K562 (cell line): ENCODE measurements at regions not wholly inside any gene's neighbourhood (a gene's known extent, or its start where the extent isn't known, plus 50 kb on each side); places are given as distances from the start of the nearest gene placed in this dataset.

ENCODE experiments used
- ATAC-seq: fragments of 200-7000 bp; cut with Tn5 transposase; 3 replicates; pipeline ENCODE4 v1.9.1; 2020; ENCODE audit warnings: moderate library complexity
- BruUV-seq: library from RNA; stranded (reverse); fragments of 400-500 nt; replicated peaks from 2 replicates; lab custom pipeline; 2021; lab: Mats Ljungman, UMichigan
- CTCF ChIA-PET: fragments of 300-600 bp; formaldehyde crosslinking; extraction: SDS; loops from one replicate; lab custom pipeline; 2021; ENCODE audit warnings: low intra/inter-chr PET ratio; lab: Yijun Ruan, JAX
- POLR2A ChIA-PET: fragments of 300-600, 350-650 bp; sonication (Branson Sonifier 250); formaldehyde crosslinking; extraction: SDS; loops from one replicate; lab custom pipeline; 2021; ENCODE audit warnings: antibody characterized with exemption, inconsistent platforms; lab: Yijun Ruan, JAX
- DNase-seq, 4 experiments: peaks; one replicate each; pipeline versions ENCODE4 v3.0.0 to v3.0.0-alpha.2; 2011 to 2018; ENCODE audit warnings: low spot score in 3 of 4, mixed read lengths in 3 of 4; ENCODE audit errors: extremely low read depth in 1 of 4
- FAIRE-seq: peaks from 2 replicates; lab custom pipeline; 2011; peaks lifted over from hg19 to GRCh38; lab: Jason Lieb, UNC
- H2AFZ ChIP-seq: 2 replicates; pipeline ENCODE4 v1.6.0; 2011; ENCODE audit warnings: low read depth, low read length, control low read depth, inconsistent platforms
- H3K27ac ChIP-seq: fragments of 200-600 bp; 3 replicates; pipeline ENCODE4 v1.8.0; 2011; ENCODE audit warnings: low read depth, mild to moderate bottlenecking, control low read depth, inconsistent platforms, low read length, moderate library complexity, mixed read lengths; ENCODE audit errors: extremely low read depth
- H3K27me3 ChIP-seq, 2 experiments: fragments of 300-600 bp in 1 of 2; 2 replicates in 1 of 2; 3 replicates in 1 of 2; pipeline versions ENCODE4 v1.6.0 to v1.8.0; 2011; ENCODE audit warnings: inconsistent platforms in 2 of 2, low read length in 2 of 2, mild to moderate bottlenecking in 1 of 2, mixed read lengths in 1 of 2, moderate library complexity in 1 of 2; ENCODE audit not compliant: control insufficient read depth in 2 of 2, insufficient read depth in 2 of 2
- H3K36me3 ChIP-seq: fragments of 300-600 bp; 3 replicates; pipeline ENCODE4 v1.8.0; 2011; ENCODE audit warnings: mild to moderate bottlenecking, low read length, inconsistent platforms; ENCODE audit not compliant: control insufficient read depth, insufficient read depth
- H3K4me1 ChIP-seq, 2 experiments: fragments of 200-600 bp in 1 of 2; replicated peaks in 1 of 2; 2 replicates in 1 of 2; 3 replicates in 1 of 2; pipeline versions ENCODE4 v1.5.1 to v1.8.0; 2011; ENCODE audit warnings: inconsistent platforms in 2 of 2, low read length in 2 of 2, mild to moderate bottlenecking in 1 of 2, mixed read lengths in 1 of 2, moderate library complexity in 1 of 2; ENCODE audit not compliant: control insufficient read depth in 2 of 2, insufficient read depth in 2 of 2
- H3K4me2 ChIP-seq: 2 replicates; pipeline ENCODE4 v1.6.1; 2011; ENCODE audit warnings: low read length, control low read depth, inconsistent platforms, mixed read lengths; ENCODE audit not compliant: insufficient read depth
- H3K4me3 ChIP-seq: fragments of 200-600 bp; sonication (generic), shearing (Covaris generic); 2 replicates; pipeline ENCODE4 v1.5.1; 2016; ENCODE audit warnings: control low read depth, inconsistent platforms
- H3K79me2 ChIP-seq: fragments of 200-600 bp; 3 replicates; pipeline ENCODE4 v1.8.0; 2011; ENCODE audit warnings: low read length, inconsistent platforms; ENCODE audit not compliant: control insufficient read depth, insufficient read depth
- H3K9ac ChIP-seq, 2 experiments: 2 replicates each; pipeline versions ENCODE4 v1.6.0 to v1.6.1; 2011; ENCODE audit warnings: low read depth in 2 of 2, low read length in 2 of 2, control low read depth in 1 of 2, inconsistent platforms in 1 of 2, mild to moderate bottlenecking in 1 of 2, mixed read lengths in 1 of 2; ENCODE audit not compliant: insufficient read depth in 1 of 2
- H3K9me1 ChIP-seq: one replicate; pipeline ENCODE4 v1.6.0; 2011; ENCODE audit warnings: inconsistent platforms, mild to moderate bottlenecking, low read length, moderate library complexity; ENCODE audit not compliant: control insufficient read depth, insufficient read depth
- H3K9me3 ChIP-seq: replicated peaks from 2 replicates; pipeline ENCODE4 v1.5.1; 2011; ENCODE audit warnings: low read depth, low read length, inconsistent platforms; ENCODE audit not compliant: control insufficient read depth, insufficient read depth
- H4K20me1 ChIP-seq: replicated peaks from 2 replicates; pipeline ENCODE4 v1.6.1; 2011; ENCODE audit warnings: low read length, inconsistent platforms, mixed read lengths; ENCODE audit not compliant: control insufficient read depth, insufficient read depth
- CHCHD3 ChIP-seq: fragments of 250-450 bp; sonication (Bioruptor Pico); IDR thresholded peaks from 2 replicates; pipeline ENCODE4 v2.1.2; 2022; ENCODE audit warnings: mild to moderate bottlenecking
- CTCFL ChIP-seq: IDR thresholded peaks from 2 replicates; pipeline ENCODE4 v1.6.1; 2011; ENCODE audit warnings: borderline replicate concordance, low read depth, mild to moderate bottlenecking, moderate library complexity, low read length; ENCODE audit not compliant: insufficient read depth, poor library complexity, severe bottlenecking
- HCFC1 ChIP-seq: IDR thresholded peaks from 2 replicates; pipeline ENCODE4 v1.6.1; 2012; ENCODE audit warnings: low read depth, low read length, improper control_type of control experiment
- MITF ChIP-seq: IDR thresholded peaks from 2 replicates; pipeline ENCODE4 v1.6.1; 2014; ENCODE audit warnings: antibody characterized with exemption
- NCOA2 ChIP-seq, 2 experiments: fragments of 450-650 bp; IDR thresholded peaks; 2 replicates each; pipeline ENCODE4 v1.6.1; 2018; ENCODE audit warnings: mild to moderate bottlenecking in 2 of 2, moderate library complexity in 1 of 2; ENCODE audit not compliant: partially characterized antibody in 2 of 2
- NONO ChIP-seq, 2 experiments: fragments of 200-400 bp in 1 of 2; fragments of 450-650 bp in 1 of 2; formaldehyde crosslinking in 1 of 2; IDR thresholded peaks; 2 replicates each; pipeline ENCODE4 v1.6.1; 2017; ENCODE audit warnings: low read depth in 2 of 2, mild to moderate bottlenecking in 2 of 2, moderate library complexity in 2 of 2, low read length in 1 of 2
- PTRF ChIP-seq: fragments of 450-650 bp; IDR thresholded peaks from 2 replicates; pipeline ENCODE4 v1.6.1; 2016; ENCODE audit warnings: mild to moderate bottlenecking, missing genetic modification characterization, missing compliant biosample characterization
- RBM14 ChIP-seq: fragments of 200-400 bp; formaldehyde crosslinking; IDR thresholded peaks from 2 replicates; pipeline ENCODE4 v1.6.1; 2018; ENCODE audit warnings: low read depth, mild to moderate bottlenecking, low read length, moderate library complexity, borderline replicate concordance; ENCODE audit not compliant: insufficient read depth
- TCF3 ChIP-seq: sonication (generic); formaldehyde crosslinking; IDR thresholded peaks from 2 replicates; pipeline ENCODE4 v1.4.0; 2020; ENCODE audit warnings: mild to moderate bottlenecking, missing genetic modification reagents
- ZFPM2 ChIP-seq: fragments of 250-450 bp; sonication (Bioruptor Pico); IDR thresholded peaks from 2 replicates; pipeline ENCODE4 v1.5.1; 2022; ENCODE audit warnings: mild to moderate bottlenecking
- ZNF239 ChIP-seq: fragments of 250-450 bp; sonication (Bioruptor Pico); IDR thresholded peaks from 2 replicates; pipeline ENCODE4 v1.4.0; 2020; ENCODE audit warnings: mild to moderate bottlenecking
- ZNF780A ChIP-seq: fragments of 250-450 bp; sonication (Bioruptor Pico); IDR thresholded peaks from 2 replicates; pipeline ENCODE4 v1.5.0; 2021; ENCODE audit warnings: mild to moderate bottlenecking
- WGBS: fragments of 100-300 bp; shearing (Covaris generic); methylation state at CpG from one replicate; pipeline ENCODE4 v1.1.6; 2016; ENCODE audit warnings: low coverage, mixed read lengths; ENCODE audit not compliant: insufficient coverage; ENCODE audit errors: missing lambda C conversion rate; 5-methylcytosine and 5-hydroxymethylcytosine counted together
- in situ Hi-C: fragments of 300-500 bp; cut with MboI; formaldehyde crosslinking; loops from 4 replicates; pipeline ENCODE4 v1.15.0; 2018; ENCODE audit warnings: inconsistent platforms, mixed read lengths
- intact Hi-C: fragments of 100-400 bp; cut with micrococcal nuclease; formaldehyde crosslinking; loops from 2 replicates; pipeline ENCODE4 v1.14.2; 2022

GRCh38 chr2:117703858-117704257 is 110.6 kb upstream of the DDX18 start:
- H3K36me3 ChIP-seq = no peaks in the 10 kb centered on the region
- intact Hi-C loops = no loop called here
- DNase-seq (no peak), FAIRE-seq (peak; percentile 19), ATAC-seq (no peak)
- H3K27ac ChIP-seq = no peak overlapping the region
- in situ Hi-C loops = no loop called here
- WGBS = under 1% methylated on average over 7 of the region's 7 CpGs
- no peaks in the 10 kb centered on the region for H3K27me3 ChIP-seq
- no peak for TF ChIP-seq ZNF239 (CRISPR knock-in tag)
- no peak for TF ChIP-seq ZNF780A (CRISPR knock-in tag)
- no peak for TF ChIP-seq RBM14
- TF ChIP-seq NCOA2 (IDR thresholded peaks at IDR 0.05; ENCODE audit: partially characterized antibody in 2 of 2) = no peak
- no peak for TF ChIP-seq MITF
- no peak for TF ChIP-seq NONO (IDR thresholded peaks at IDR 0.05; ENCODE audit: low read depth in 2 of 2, low read length in 1 of 2)
- no peak for TF ChIP-seq HCFC1
- TF ChIP-seq CTCFL = no peak
- no peak for TF ChIP-seq PTRF (tag)
- no peak for TF ChIP-seq TCF3 (CRISPR knock-in tag)
- no peak for TF ChIP-seq ZFPM2 (CRISPR knock-in tag)
- no peak for TF ChIP-seq CHCHD3 (CRISPR knock-in tag)
- no peaks in the 10 kb centered on the region for H4K20me1 ChIP-seq
- no peaks in the 10 kb centered on the region for H3K4me1 ChIP-seq
- H3K79me2 ChIP-seq = no peaks in the 10 kb centered on the region
- ChIA-PET CTCF (no interaction called here), POLR2A (no interaction called here)
- no peak overlapping the region for H3K9ac ChIP-seq
- no peaks in the 10 kb centered on the region for H3K9me1 ChIP-seq
- no peak overlapping the region for H3K4me3 ChIP-seq
- no TSS peak for BruUV-seq
- no peaks in the 10 kb centered on the region for H3K9me3 ChIP-seq
- H2AFZ ChIP-seq = no peak overlapping the region
- H3K4me2 ChIP-seq = no peak overlapping the region
